NB4 (cell line): ENCODE measurements at regions not wholly inside any gene's neighbourhood (a gene's known extent, or its start where the extent isn't known, plus 50 kb on each side); places are given as distances from the start of the nearest gene placed in this dataset.
"Not testable (repeated sequence)": the region's sequence is repeated elsewhere in the genome, so short reads cannot be mapped to it uniquely, and the experiment has no call there.

Experiments
- DNase-seq: peaks from one replicate; pipeline ENCODE4 v3.0.0; 2010; ENCODE audit warnings: low read depth
- H3K4me3 ChIP-seq: one replicate; pipeline ENCODE4 v1.5.1; 2011; ENCODE audit warnings: mild to moderate bottlenecking, low read depth, low read length, moderate library complexity
- MYC ChIP-seq: IDR thresholded peaks from 2 replicates; pipeline ENCODE4 v1.6.1; 2011; ENCODE audit warnings: low read depth, low read length
- POLR2A ChIP-seq: IDR thresholded peaks from 2 replicates; pipeline ENCODE4 v1.6.1; 2011; ENCODE audit warnings: mild to moderate bottlenecking; ENCODE audit not compliant: insufficient read length; ENCODE audit errors: extremely low read depth
- TF ChIP-seq, protein P1 (sequence below): IDR thresholded peaks from one replicate; pipeline ENCODE4 v1.5.1; 2012; ENCODE audit warnings: low read depth, low read length
- TF ChIP-seq, protein P2 (sequence below): IDR thresholded peaks from 2 replicates; pipeline ENCODE4 v1.6.1; 2011; ENCODE audit warnings: low read depth, low read length

DNA sequence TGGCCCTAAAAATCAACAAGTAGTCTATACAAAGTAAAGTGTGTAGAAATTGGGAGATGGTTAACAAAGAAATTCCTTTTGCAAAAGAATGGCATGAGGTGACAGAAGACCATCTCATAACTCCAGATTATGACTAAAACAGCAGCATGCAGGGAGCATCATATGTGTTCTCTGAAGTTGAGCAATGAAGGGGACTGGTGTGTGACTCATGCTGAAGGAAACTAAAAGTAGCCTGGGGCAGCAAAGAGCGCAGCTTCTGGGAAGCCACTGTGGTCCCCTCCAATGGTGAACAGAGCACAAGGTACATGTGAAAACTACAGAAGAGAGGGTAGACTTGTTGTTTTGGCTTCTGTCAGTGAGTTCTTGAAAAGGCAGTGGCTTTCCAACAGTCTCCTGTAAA is 133.4 kb downstream of the MACC1 start:
- peak; percentile 27 for DNase-seq
- no peak overlapping the region for H3K4me3 ChIP-seq
- TF ChIP-seq POLR2A, result no peak
- TF ChIP-seq, protein P1, sequence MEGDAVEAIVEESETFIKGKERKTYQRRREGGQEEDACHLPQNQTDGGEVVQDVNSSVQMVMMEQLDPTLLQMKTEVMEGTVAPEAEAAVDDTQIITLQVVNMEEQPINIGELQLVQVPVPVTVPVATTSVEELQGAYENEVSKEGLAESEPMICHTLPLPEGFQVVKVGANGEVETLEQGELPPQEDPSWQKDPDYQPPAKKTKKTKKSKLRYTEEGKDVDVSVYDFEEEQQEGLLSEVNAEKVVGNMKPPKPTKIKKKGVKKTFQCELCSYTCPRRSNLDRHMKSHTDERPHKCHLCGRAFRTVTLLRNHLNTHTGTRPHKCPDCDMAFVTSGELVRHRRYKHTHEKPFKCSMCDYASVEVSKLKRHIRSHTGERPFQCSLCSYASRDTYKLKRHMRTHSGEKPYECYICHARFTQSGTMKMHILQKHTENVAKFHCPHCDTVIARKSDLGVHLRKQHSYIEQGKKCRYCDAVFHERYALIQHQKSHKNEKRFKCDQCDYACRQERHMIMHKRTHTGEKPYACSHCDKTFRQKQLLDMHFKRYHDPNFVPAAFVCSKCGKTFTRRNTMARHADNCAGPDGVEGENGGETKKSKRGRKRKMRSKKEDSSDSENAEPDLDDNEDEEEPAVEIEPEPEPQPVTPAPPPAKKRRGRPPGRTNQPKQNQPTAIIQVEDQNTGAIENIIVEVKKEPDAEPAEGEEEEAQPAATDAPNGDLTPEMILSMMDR, result no peak
- TF ChIP-seq, protein P2, sequence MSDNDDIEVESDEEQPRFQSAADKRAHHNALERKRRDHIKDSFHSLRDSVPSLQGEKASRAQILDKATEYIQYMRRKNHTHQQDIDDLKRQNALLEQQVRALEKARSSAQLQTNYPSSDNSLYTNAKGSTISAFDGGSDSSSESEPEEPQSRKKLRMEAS, result no peak
- TF ChIP-seq MYC, result no peak

DNA sequence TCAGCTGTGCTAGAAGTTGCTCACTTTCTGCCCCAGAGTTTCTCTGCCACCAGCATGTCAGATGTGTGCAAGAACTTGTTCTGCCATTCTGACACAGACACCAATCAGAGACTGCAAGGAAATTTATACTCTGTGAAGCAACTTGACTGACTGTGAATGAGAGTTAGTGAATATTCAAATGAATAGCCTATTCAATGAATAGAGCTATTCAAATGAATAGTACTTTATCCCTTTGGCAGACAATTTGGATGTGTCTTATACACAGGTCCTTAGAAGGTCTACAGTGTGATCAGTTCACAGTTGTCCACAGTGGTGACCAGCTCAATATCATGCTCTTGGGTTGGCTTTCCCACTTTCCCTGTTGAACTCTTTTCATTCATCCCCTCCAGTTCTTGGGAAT is 138.1 kb downstream of the MACC1 start:
- no peak for DNase-seq
- no peak overlapping the region for H3K4me3 ChIP-seq
- no peak for TF ChIP-seq MYC
- TF ChIP-seq, protein P2, result no peak

DNA sequence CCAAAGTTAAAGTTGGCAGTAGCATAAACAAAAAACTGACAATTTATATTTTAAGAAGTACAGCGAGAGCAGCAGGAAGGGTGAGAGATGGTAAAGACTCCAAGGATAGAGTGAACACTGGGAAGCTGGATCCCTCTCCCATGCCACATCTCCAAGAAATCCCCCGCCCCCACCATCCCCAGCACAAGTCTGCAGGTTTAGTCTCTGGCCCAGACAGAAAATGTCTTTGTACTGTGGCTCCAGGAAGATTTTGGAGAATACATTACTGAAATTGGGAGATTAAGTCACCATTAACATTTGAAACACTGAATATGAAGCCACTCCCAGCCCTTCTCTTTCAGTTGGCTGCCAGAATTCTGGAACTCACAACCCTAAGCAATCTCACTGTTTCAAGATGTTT is 140.3 kb downstream of the MACC1 start:
- TF ChIP-seq, protein P2, result no peak
- TF ChIP-seq POLR2A, result no peak
- TF ChIP-seq, protein P1, result no peak
- TF ChIP-seq MYC, result no peak
- no peak for DNase-seq
- no peak overlapping the region for H3K4me3 ChIP-seq

DNA sequence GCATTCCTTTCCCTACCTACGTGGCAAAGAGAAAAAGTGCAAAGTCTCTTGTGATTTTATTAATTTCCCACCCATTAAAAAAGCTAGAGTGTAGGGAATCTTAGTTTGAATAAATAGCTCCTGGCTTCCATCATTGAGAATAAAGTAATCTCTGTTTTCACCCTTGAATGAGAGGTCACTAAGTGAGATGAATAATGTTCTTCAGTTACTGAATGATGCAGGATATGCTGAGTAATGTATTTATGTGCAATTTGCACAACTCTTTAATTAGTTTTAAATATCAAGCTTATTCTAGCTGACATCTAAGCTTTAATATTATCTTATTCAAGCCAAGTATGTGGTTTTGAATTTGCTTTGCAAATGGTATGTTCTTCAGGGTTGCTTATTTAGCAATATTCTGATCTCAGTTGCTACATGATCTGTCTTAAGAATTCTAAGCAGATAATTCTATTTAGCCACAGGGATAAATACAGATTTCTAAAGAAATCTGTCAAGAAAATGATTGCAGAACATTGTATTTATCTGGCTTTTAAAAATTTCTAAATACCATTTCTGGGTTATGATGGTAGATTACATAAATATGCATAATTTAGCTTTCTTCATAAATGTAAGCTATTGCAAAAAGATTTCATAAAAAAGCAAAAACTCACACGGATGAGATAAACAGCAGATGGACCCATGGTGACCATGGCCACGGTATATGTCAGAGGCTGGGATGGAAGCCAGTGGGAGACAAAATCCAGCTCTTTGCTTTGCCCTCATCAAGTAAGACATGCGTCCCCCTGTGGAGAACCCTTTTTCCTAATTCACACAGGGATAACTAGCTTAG is 141.0 kb downstream of the MACC1 start:
- H3K4me3 ChIP-seq, result no peak overlapping the region
- DNase-seq, result no peak
- TF ChIP-seq, protein P2, result no peak
- TF ChIP-seq MYC (no peak), POLR2A (no peak)
- TF ChIP-seq, protein P1, result no peak

DNA sequence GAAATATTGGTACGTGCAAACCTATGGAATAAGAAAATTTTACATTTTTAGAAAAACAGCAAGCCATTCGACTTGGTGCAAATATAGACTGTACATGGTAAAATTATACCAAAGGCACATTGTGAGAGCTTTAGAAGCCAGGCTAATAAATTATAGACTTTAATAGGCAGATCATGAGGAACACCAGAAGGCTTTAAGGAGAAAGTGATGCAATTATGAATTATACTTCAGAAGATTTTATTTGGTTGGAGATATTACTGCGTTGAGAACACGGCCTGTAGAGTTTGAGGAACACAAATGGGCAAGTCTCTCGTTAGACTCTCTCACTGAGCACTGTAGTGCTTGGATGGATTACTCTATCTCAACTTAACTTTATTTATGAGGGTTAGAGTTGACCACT is 141.7 kb downstream of the MACC1 start:
- no peak overlapping the region for H3K4me3 ChIP-seq
- DNase-seq, result no peak

DNA sequence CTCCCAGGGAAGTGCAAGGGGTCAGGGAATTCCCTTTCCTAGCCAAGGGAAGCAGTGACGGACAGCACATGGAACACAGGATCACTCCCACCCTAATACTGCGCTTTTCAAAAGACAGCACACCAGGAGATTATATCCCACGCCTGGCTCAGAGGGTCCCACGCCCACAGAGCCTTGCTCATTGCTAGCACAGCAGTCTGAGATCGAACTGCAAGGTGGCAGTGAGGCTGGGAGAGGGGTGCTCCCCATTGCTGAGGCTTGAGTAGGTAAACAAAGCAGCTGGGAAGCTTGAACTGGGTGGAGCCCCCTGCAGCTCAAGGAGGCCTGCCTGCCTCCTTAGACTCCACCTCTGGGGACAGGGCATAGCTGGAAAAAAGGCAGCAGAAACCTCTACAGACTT is 149.2 kb downstream of the MACC1 start:
- DNase-seq, H3K4me3 ChIP-seq: not testable (repeated sequence)

More for the DNA sequence above, 141.7 kb downstream of the MACC1 start:
- TF ChIP-seq POLR2A (no peak), MYC (no peak)
- TF ChIP-seq, protein P1, result no peak
- TF ChIP-seq, protein P2, result no peak
